ENCODE measurements at regions not wholly inside any gene's neighbourhood (a gene's known extent, or its start where the extent isn't known, plus 50 kb on each side); places are given as distances from the start of the nearest gene placed in this dataset.

- no peak for TF ChIP-seq EP300 (IDR thresholded peaks at IDR 0.05; ENCODE audit: low read depth)
- TF ChIP-seq, protein P1, sequence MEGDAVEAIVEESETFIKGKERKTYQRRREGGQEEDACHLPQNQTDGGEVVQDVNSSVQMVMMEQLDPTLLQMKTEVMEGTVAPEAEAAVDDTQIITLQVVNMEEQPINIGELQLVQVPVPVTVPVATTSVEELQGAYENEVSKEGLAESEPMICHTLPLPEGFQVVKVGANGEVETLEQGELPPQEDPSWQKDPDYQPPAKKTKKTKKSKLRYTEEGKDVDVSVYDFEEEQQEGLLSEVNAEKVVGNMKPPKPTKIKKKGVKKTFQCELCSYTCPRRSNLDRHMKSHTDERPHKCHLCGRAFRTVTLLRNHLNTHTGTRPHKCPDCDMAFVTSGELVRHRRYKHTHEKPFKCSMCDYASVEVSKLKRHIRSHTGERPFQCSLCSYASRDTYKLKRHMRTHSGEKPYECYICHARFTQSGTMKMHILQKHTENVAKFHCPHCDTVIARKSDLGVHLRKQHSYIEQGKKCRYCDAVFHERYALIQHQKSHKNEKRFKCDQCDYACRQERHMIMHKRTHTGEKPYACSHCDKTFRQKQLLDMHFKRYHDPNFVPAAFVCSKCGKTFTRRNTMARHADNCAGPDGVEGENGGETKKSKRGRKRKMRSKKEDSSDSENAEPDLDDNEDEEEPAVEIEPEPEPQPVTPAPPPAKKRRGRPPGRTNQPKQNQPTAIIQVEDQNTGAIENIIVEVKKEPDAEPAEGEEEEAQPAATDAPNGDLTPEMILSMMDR (IDR thresholded peaks at IDR 0.05): no peak
- no peak for TF ChIP-seq POLR2A (IDR thresholded peaks at IDR 0.05)
Measured at GRCh38 chr6:159359581-159360297, 190.5 kb downstream of the FNDC1 start.

Measured in transverse colon (tissue), 3 donors.